Smooth muscle cell (in vitro differentiated cells): ENCODE measurements at regions not wholly inside any gene's neighbourhood (a gene's known extent, or its start where the extent isn't known, plus 50 kb on each side); places are given as distances from the start of the nearest gene placed in this dataset.

Experiments used
- DNase-seq: peaks from one replicate; lab custom pipeline; 2025; ENCODE audit not compliant: unreplicated experiment; lab: John Stamatoyannopoulos, UW
- H2AFZ ChIP-seq: fragments of 200-600 bp; sonication (generic); 2 replicates; pipeline ENCODE4 v1.6.0; 2016; ENCODE audit warnings: antibody characterized with exemption, low read depth, mild to moderate bottlenecking
- H3F3A ChIP-seq: fragments of 200-600 bp; sonication (generic); 2 replicates; pipeline ENCODE4 v1.6.0; 2017; ENCODE audit warnings: antibody characterized with exemption, low read depth
- H3K27ac ChIP-seq: fragments of 200-600 bp; sonication (generic); 2 replicates; pipeline ENCODE4 v1.5.1; 2016; ENCODE audit warnings: low read depth, mild to moderate bottlenecking
- H3K27me3 ChIP-seq: fragments of 200-600 bp; sonication (generic); 2 replicates; pipeline ENCODE4 v1.6.1; 2016; ENCODE audit warnings: low read depth, mild to moderate bottlenecking
- H3K36me3 ChIP-seq: fragments of 200-600 bp; sonication (generic); 2 replicates; pipeline ENCODE4 v1.5.1; 2016; ENCODE audit warnings: low read depth
- H3K4me1 ChIP-seq: fragments of 200-600 bp; sonication (generic); 2 replicates; pipeline ENCODE4 v1.5.1; 2016; ENCODE audit warnings: low read depth
- H3K4me2 ChIP-seq: fragments of 200-600 bp; sonication (generic); 2 replicates; pipeline ENCODE4 v1.6.0; 2016; ENCODE audit warnings: mild to moderate bottlenecking
- H3K4me3 ChIP-seq: fragments of 200-600 bp; sonication (generic); 2 replicates; pipeline ENCODE4 v1.5.1; 2016; ENCODE audit warnings: mild to moderate bottlenecking
- H3K79me2 ChIP-seq: fragments of 200-600 bp; sonication (generic); 2 replicates; pipeline ENCODE4 v1.6.0; 2016; ENCODE audit warnings: low read depth, mild to moderate bottlenecking
- H3K9ac ChIP-seq: fragments of 200-600 bp; sonication (generic); 2 replicates; pipeline ENCODE4 v1.6.0; 2016; ENCODE audit warnings: low read depth
- H3K9me3 ChIP-seq: fragments of 200-600 bp; sonication (generic); replicated peaks from 2 replicates; pipeline ENCODE4 v1.5.1; 2016; ENCODE audit warnings: low read depth
- H4K20me1 ChIP-seq: fragments of 200-600 bp; sonication (generic); 2 replicates; pipeline ENCODE4 v1.6.0; 2016; ENCODE audit warnings: low read depth
- CTCF ChIP-seq: fragments of 200-600 bp; sonication (generic); IDR thresholded peaks from 2 replicates; pipeline ENCODE4 v1.5.1; 2017; ENCODE audit warnings: borderline replicate concordance, mild to moderate bottlenecking, antibody characterized with exemption; ENCODE audit not compliant: insufficient read depth, poor library complexity, severe bottlenecking
- WGBS: methylation state at CpG from one replicate; pipeline ENCODE4 v1.1.7; 2016; ENCODE audit warnings: low lambda C conversion rate; 5-methylcytosine and 5-hydroxymethylcytosine counted together

- Histone ChIP-seq H4K20me1 (no peaks in the 10 kb centered on the region), H3K4me1 (no peaks in the 10 kb centered on the region), H3K36me3 (no peaks in the 10 kb centered on the region), H3K4me2 (no peak overlapping the region), H3K9ac (no peak overlapping the region), H3K27ac (no peak overlapping the region), H3K79me2 (no peaks in the 10 kb centered on the region), H2AFZ (no peak overlapping the region), H3K27me3 (no peaks in the 10 kb centered on the region), H3K9me3 (no peaks in the 10 kb centered on the region), H3K4me3 (no peak overlapping the region), H3F3A (no peaks in the 10 kb centered on the region)
- DNase-seq = no peak
- no peak for TF ChIP-seq CTCF
- WGBS = 56% methylated on average over 7 of the region's 7 CpGs
Observed at GRCh38 chr2:60331115-60331809, 222.2 kb downstream of the BCL11A start.

- WGBS = 94% methylated on average over 3 of the region's 3 CpGs
- Histone ChIP-seq H3K4me2 (no peak overlapping the region), H4K20me1 (no peaks in the 10 kb centered on the region), H3F3A (no peaks in the 10 kb centered on the region), H3K36me3 (no peaks in the 10 kb centered on the region), H3K4me3 (no peak overlapping the region), H3K79me2 (no peaks in the 10 kb centered on the region), H3K9me3 (no peaks in the 10 kb centered on the region), H3K27ac (no peak overlapping the region), H3K27me3 (no peaks in the 10 kb centered on the region), H3K4me1 (no peaks in the 10 kb centered on the region), H3K9ac (no peak overlapping the region), H2AFZ (no peak overlapping the region)
- no peak for TF ChIP-seq CTCF
- DNase-seq = no peak
Observed at GRCh38 chr2:60329225-60329624, 224.2 kb downstream of the BCL11A start.

- Histone ChIP-seq H3K4me3 (no peak overlapping the region), H3K4me1 (no peaks in the 10 kb centered on the region), H3K4me2 (no peak overlapping the region), H4K20me1 (no peaks in the 10 kb centered on the region), H3K27me3 (no peaks in the 10 kb centered on the region), H3K9me3 (no peaks in the 10 kb centered on the region), H3K36me3 (no peaks in the 10 kb centered on the region), H3K79me2 (no peaks in the 10 kb centered on the region), H3F3A (no peaks in the 10 kb centered on the region), H2AFZ (no peak overlapping the region), H3K27ac (no peak overlapping the region), H3K9ac (no peak overlapping the region)
- WGBS = 97% methylated on average over 5 of the region's 5 CpGs
- DNase-seq = no peak
- TF ChIP-seq CTCF = no peak
Observed at GRCh38 chr2:60324536-60324935, 228.9 kb downstream of the BCL11A start.

GRCh38 chr2:60321816-60322215 lies 231.6 kb downstream of the BCL11A start:
- H3K4me1 ChIP-seq = no peaks in the 10 kb centered on the region
- no peak for TF ChIP-seq CTCF
- no peaks in the 10 kb centered on the region for H4K20me1 ChIP-seq
- no peak overlapping the region for H3K27ac ChIP-seq
- H3K27me3 ChIP-seq = no peaks in the 10 kb centered on the region
- H3K79me2 ChIP-seq = no peaks in the 10 kb centered on the region
- no peak for DNase-seq
- H3K36me3 ChIP-seq = no peaks in the 10 kb centered on the region
- no peak overlapping the region for H3K9ac ChIP-seq
- H2AFZ ChIP-seq = no peak overlapping the region
- no peak overlapping the region for H3K4me2 ChIP-seq
- no peaks in the 10 kb centered on the region for H3K9me3 ChIP-seq
- H3K4me3 ChIP-seq = no peak overlapping the region
- no peaks in the 10 kb centered on the region for H3F3A ChIP-seq
- WGBS = 92% methylated on average over 14 of the region's 14 CpGs
